22Rv1 (cell line): ENCODE measurements at regions not wholly inside any gene's neighbourhood (a gene's known extent, or its start where the extent isn't known, plus 50 kb on each side); places are given as distances from the start of the nearest gene placed in this dataset.

Source experiments
- ZFX ChIP-seq: fragments of 450-650 bp; IDR thresholded peaks from 2 replicates; pipeline ENCODE4 v1.6.1; 2017; ENCODE audit warnings: antibody characterized with exemption, borderline replicate concordance
- TF ChIP-seq, protein P1 (sequence below): fragments of 450-650 bp; IDR thresholded peaks from 2 replicates; pipeline ENCODE4 v1.5.1; 2017; ENCODE audit warnings: mild to moderate bottlenecking

DNA sequence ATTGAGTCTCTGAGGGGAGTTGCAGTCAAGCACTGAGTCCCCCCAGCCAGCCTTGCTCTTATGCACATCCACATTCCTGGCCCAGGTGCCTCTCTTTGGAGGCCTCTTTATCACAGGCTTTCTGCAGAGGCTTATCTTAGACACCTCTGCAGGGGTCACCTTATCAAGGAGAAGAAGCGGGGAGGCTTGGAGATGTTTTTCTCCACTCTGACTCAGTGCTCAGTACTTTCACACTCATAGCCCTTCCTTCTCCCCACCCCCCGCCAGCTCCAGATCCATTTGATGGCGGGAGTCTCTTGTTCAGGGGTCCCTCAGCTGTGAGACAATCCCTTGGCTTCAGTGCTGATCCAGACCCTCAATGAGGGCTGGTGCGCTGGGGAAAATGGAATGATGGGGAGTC is 132.1 kb upstream of the TSHZ2 start:
- TF ChIP-seq, protein P1, sequence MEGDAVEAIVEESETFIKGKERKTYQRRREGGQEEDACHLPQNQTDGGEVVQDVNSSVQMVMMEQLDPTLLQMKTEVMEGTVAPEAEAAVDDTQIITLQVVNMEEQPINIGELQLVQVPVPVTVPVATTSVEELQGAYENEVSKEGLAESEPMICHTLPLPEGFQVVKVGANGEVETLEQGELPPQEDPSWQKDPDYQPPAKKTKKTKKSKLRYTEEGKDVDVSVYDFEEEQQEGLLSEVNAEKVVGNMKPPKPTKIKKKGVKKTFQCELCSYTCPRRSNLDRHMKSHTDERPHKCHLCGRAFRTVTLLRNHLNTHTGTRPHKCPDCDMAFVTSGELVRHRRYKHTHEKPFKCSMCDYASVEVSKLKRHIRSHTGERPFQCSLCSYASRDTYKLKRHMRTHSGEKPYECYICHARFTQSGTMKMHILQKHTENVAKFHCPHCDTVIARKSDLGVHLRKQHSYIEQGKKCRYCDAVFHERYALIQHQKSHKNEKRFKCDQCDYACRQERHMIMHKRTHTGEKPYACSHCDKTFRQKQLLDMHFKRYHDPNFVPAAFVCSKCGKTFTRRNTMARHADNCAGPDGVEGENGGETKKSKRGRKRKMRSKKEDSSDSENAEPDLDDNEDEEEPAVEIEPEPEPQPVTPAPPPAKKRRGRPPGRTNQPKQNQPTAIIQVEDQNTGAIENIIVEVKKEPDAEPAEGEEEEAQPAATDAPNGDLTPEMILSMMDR = no peak
- TF ChIP-seq ZFX = no peak
